ENCODE measurements at regions not wholly inside any gene's neighbourhood (a gene's known extent, or its start where the extent isn't known, plus 50 kb on each side); places are given as distances from the start of the nearest gene placed in this dataset.

- TF ChIP-seq CTCF (IDR thresholded peaks at IDR 0.05; ENCODE audit: low read depth, low read length) (no peak), EZH2phosphoT487 (IDR thresholded peaks at IDR 0.05; ENCODE audit: low read depth) (no peak)
Measured at GRCh38 chr2:163291790-163292189, 444.0 kb downstream of the FIGN start.

Data from OCI-LY3 (cell line).